Neutrophil (primary cell): ENCODE measurements at regions not wholly inside any gene's neighbourhood (a gene's known extent, or its start where the extent isn't known, plus 50 kb on each side); places are given as distances from the start of the nearest gene placed in this dataset.

Experiments
- H3K27ac ChIP-seq: fragments of 200-600 bp; sonication (generic); 2 replicates; pipeline ENCODE4 v1.5.1; 2016; ENCODE audit warnings: mild to moderate bottlenecking, moderate library complexity
- H3K27me3 ChIP-seq: fragments of 200-600 bp; sonication (generic); 2 replicates; pipeline ENCODE4 v1.6.0; 2016; ENCODE audit warnings: mild to moderate bottlenecking
- H3K36me3 ChIP-seq: fragments of 200-600 bp; sonication (generic); 2 replicates; pipeline ENCODE4 v1.5.1; 2017
- H3K4me1 ChIP-seq, 2 experiments: fragments of 200-600 bp in 1 of 2; sonication (generic) in 1 of 2; 1 replicate in 1 of 2; 2 replicates in 1 of 2; pipeline versions ENCODE4 v1.5.1 to v1.6.1; 2013 to 2016; ENCODE audit warnings: low read depth in 1 of 2, low read length in 1 of 2, mild to moderate bottlenecking in 1 of 2, moderate library complexity in 1 of 2; ENCODE audit not compliant: control insufficient read depth in 1 of 2, insufficient read depth in 1 of 2
- H3K4me3 ChIP-seq, 2 experiments: fragments of 200-600 bp in 1 of 2; sonication (generic) in 1 of 2; 1 replicate in 1 of 2; 2 replicates in 1 of 2; pipeline ENCODE4 v1.5.1; 2013 to 2016; ENCODE audit warnings: low read depth in 1 of 2, low read length in 1 of 2, mild to moderate bottlenecking in 1 of 2, moderate library complexity in 1 of 2
- H3K9me3 ChIP-seq: fragments of 200-600 bp; sonication (generic); 2 replicates; pipeline ENCODE4 v1.5.1; 2016
- TF ChIP-seq, protein P1 (sequence below): fragments of 200-600 bp; sonication (generic); IDR thresholded peaks from 2 replicates; pipeline ENCODE4 v1.5.1; 2016; ENCODE audit warnings: antibody characterized with exemption

DNA sequence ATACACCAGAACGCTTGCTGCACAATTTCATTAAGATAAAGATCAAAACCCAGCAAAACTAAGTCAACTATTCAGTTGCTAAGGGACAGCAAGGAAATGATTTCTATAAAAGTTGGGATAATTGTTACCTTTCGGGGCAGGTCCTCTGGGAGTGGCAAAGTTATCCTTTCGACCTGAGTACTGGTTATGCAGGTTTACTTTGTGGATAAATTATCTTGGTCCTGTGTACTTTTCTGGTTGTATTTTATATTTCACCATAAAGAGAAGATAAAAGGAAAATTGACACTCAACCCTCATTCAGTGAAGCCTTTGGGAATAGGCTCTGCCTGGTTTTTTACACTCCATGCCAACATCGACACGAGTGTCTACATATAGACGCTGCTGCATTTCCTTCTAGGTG, 146.5 kb downstream of the SYK start:
- H3K27ac ChIP-seq, result no peak overlapping the region
- H3K4me1 ChIP-seq, result no peaks in the 10 kb centered on the region
- H3K36me3 ChIP-seq, result no peaks in the 10 kb centered on the region
- peaks cover 46% of the 10 kb centered on the region for H3K27me3 ChIP-seq
- no peaks in the 10 kb centered on the region for H3K9me3 ChIP-seq
- TF ChIP-seq, protein P1, sequence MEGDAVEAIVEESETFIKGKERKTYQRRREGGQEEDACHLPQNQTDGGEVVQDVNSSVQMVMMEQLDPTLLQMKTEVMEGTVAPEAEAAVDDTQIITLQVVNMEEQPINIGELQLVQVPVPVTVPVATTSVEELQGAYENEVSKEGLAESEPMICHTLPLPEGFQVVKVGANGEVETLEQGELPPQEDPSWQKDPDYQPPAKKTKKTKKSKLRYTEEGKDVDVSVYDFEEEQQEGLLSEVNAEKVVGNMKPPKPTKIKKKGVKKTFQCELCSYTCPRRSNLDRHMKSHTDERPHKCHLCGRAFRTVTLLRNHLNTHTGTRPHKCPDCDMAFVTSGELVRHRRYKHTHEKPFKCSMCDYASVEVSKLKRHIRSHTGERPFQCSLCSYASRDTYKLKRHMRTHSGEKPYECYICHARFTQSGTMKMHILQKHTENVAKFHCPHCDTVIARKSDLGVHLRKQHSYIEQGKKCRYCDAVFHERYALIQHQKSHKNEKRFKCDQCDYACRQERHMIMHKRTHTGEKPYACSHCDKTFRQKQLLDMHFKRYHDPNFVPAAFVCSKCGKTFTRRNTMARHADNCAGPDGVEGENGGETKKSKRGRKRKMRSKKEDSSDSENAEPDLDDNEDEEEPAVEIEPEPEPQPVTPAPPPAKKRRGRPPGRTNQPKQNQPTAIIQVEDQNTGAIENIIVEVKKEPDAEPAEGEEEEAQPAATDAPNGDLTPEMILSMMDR, result no peak
- no peak overlapping the region for H3K4me3 ChIP-seq

DNA sequence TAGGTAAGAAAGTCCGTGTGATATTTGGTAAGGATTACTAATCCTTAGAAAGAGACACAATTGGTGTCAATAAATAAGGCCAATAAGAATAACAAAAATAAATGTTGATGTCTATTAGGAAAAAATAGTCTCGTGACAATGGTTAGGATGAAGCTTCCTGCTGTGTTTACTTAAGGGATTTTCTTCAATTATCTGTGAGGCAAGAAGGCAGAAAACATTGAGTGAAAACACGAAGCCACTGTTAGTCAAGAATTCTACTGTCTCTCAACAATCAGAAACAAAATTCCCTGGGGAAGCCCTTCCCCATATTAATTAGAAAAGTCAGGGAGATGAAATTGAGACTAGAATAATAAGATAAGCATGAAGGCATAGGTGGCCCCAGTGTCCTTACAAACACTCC, 149.0 kb downstream of the SYK start:
- Histone ChIP-seq H3K36me3 (no peaks in the 10 kb centered on the region), H3K27me3 (peaks cover 57% of the 10 kb centered on the region), H3K4me1 (no peaks in the 10 kb centered on the region), H3K27ac (no peak overlapping the region), H3K4me3 (no peak overlapping the region), H3K9me3 (no peaks in the 10 kb centered on the region)
- TF ChIP-seq, protein P1, result no peak

DNA sequence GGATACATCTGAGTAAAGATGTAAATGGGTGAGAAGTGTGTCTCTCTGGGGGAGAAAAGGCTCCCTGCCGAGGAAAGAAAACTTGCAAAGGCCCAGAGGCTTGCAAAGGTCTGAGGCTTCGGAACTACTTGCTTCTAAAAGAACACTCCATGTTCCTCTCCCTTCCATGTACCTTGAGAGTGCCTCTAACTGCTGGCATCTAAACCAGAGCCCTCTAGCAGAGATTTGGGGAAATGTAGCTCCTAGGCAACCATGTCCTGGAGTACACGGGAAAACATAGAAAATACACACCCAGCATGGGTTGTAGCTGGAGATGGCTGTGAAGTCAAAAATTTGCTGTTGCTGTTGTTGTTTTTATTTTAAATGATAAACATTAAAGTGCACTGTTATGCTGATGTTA, 151.6 kb downstream of the SYK start:
- Histone ChIP-seq H3K4me3 (no peak overlapping the region), H3K27ac (no peak overlapping the region), H3K27me3 (peaks cover 38% of the 10 kb centered on the region), H3K4me1 (no peaks in the 10 kb centered on the region), H3K36me3 (no peaks in the 10 kb centered on the region), H3K9me3 (no peaks in the 10 kb centered on the region)
- TF ChIP-seq, protein P1, result no peak

DNA sequence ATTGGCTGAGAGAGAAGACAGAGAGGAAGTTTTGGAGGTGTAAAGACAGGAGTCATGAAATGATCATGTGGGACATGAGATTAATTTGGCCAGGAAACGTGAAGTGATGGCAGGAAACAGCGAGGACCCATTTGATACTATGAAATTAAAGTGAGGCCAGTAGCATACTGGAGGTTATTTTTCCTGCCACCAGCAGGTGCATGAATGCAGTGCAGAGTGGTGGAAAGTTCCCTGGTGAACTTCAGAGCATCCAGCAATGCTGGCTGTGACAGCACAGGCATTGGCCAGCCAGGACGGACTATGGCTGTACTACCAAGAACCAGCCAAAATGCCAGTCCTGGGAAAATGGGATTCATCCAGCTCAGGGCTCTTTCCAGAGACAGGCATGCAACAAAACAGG, 152.2 kb downstream of the SYK start:
- no peaks in the 10 kb centered on the region for H3K9me3 ChIP-seq
- TF ChIP-seq, protein P1, result no peak

DNA sequence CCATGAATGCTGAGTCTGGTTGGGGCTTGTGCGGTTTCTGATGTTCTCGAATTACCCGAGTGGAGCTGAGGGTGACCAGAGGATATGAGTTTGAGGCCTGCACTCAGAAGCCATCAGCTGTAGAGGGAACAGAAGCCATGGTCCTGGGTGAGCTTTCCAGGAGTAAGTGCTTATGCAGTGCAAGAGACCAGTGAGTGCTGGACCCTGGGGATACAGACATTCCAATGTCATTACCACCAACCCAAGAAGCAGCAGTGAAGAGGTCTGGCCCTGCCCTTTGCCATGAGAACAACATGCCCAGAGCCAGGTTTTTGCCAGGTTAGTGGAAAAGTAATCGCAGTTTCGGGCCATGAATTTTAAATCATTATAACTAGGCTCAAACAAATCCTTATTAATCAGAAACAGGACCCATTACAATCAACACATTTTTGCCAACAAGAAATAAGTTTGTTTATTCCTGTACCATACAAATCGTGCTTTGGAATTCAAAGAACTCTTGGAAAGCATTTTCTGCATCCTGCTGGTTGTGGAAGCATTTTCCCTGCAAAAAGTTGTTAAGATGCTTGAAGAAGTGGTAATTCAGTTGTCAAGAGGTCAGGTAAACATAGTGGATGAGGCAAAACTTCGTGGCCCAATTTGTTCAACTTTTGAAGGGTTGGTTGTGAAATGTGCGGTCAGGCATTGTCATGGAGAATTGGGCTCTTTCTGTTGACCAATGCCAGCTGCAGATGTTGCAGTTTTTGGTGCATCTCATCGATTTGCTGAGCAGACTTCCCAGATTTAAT, 154.6 kb downstream of the SYK start:
- Histone ChIP-seq H3K9me3 (no peaks in the 10 kb centered on the region), H3K36me3 (no peaks in the 10 kb centered on the region), H3K27me3 (peaks cover 19% of the 10 kb centered on the region), H3K4me1 (no peaks in the 10 kb centered on the region), H3K4me3 (no peak overlapping the region), H3K27ac (no peak overlapping the region)
- TF ChIP-seq, protein P1, result no peak

More for the DNA sequence above, 152.2 kb downstream of the SYK start:
- H3K4me1 ChIP-seq, result no peaks in the 10 kb centered on the region
- H3K4me3 ChIP-seq, result no peak overlapping the region
- H3K27me3 ChIP-seq, result peaks cover 32% of the 10 kb centered on the region
- no peak overlapping the region for H3K27ac ChIP-seq
- no peaks in the 10 kb centered on the region for H3K36me3 ChIP-seq
